GM18499 (cell line): ENCODE measurements at regions not wholly inside any gene's neighbourhood (a gene's known extent, or its start where the extent isn't known, plus 50 kb on each side); places are given as distances from the start of the nearest gene placed in this dataset.

Experiments
- ATAC-seq: cut with Tn5 transposase; IDR thresholded peaks from one replicate; pipeline ENCODE4 v1.9.1; 2021; ENCODE audit warnings: moderate number of reproducible peaks; ENCODE audit not compliant: insufficient read depth, unreplicated experiment

DNA sequence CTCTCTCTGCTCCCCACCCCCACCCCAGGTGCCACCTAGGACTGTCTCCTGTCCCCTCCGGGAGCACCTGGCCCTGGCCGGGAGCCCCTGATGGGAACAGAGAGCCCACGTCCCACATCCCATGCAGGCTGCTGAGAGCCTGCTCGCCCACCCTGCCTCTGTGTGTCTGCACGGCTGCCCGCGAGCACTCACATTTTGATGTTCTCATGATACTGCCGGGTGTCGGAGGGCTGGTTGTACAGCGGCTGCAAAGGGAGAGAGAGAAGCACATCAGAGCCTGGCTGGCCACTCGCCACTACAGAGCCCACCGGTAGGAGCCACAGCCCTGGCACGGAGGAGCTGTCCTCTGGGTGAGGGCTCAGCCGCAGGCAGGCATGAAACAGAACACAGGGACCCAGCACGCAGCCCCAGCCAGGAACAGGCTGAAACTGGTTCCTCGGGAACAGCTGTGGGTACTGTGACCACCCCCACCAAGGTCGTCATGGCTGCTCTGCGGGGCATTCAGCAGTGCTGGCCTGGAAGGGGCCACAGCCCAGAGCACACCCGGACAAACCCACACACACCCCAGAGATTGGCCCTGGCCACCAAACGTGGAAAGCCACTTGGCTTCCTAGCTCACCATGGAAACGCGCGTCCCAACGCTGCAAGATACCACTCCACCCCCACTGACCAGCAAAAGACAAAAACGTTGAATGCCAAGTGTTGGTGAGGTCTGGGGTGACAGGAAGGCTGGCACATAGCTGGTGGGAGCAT lies 117.6 kb downstream of the NCOR2 start:
- ATAC-seq, result no peak

DNA sequence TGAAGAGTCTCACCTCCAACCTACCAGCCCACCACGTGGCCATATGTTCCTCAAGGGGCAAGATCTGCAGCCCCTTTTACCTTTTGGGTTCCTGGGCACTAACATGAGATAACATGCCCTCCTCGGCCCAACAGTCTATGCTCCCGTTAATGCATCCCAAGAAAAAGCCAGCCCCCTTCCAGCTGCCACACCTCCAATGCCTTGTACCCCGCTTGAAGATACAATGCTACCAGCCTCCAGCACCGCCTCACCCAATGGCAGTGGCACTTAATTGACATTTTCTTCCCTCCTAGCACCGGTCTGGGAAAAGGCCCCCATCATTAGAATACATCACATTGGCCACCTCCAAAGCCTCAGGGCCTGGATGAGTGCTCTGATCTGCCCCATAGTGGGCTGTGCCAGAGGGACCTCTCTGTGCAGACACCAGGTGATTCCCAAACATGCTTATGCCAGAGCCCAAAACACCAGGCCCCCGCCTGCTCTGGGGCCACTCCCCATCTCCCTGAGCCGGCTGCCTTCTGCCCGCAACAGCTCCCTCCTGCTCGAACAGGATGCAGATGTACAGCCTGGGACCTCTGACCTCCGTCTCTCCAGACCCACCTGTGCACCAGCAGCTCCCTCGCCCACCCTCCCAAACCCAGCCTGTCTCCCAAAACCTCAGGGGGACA lies 118.3 kb downstream of the NCOR2 start:
- ATAC-seq, result no peak

DNA sequence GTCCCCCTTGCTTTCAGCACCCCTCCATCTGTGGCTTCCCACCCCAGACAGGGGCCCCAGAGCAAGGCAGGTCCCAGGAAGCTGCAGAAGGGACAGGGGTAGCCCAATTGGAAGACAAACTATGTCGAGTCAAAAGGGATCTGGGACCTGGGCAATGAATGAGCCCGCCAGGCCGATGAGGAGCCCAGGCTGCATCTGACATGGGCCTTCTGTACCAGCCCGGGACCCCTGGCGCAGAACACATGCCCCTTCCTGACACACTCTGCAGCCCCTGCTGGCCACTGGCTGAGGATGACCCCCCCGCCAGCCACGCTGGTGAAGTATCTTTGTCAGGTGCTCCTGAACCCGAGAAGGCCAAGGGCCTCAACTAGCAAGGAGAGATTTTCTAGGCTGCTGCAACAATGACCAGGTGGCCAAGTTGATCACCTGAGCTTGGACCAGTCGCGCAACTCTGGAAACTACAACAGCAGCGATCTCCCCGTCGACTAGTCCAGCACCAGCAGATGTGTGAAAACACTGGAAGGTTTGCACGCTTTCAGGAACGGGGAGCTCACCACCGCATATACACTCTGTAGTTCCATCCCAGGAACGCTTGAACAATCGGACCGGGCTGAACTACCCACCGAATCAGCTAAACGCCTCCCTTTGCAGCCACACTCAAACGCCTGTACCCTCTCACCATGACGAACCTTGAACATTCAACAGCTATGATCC lies 119.0 kb downstream of the NCOR2 start:
- no peak for ATAC-seq

DNA sequence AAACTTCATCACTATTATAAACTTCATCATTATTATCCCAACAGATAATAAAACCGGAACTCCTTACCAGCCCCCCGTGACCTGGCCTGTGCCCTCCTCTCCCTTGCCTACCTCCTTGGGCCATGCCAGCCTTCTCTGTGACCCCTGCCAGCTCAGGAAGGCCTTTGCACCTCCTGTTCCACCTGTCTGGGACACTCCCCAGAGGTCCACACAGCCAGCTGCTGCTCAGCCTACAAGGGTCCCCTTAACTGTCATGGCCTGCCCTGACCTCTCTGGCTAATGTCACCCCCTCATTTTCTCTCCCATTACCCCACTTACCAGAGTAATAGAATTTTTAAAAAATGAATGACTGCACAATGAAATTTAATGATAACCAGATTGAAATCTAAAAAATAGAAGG lies 121.0 kb downstream of the NCOR2 start:
- no peak for ATAC-seq

DNA sequence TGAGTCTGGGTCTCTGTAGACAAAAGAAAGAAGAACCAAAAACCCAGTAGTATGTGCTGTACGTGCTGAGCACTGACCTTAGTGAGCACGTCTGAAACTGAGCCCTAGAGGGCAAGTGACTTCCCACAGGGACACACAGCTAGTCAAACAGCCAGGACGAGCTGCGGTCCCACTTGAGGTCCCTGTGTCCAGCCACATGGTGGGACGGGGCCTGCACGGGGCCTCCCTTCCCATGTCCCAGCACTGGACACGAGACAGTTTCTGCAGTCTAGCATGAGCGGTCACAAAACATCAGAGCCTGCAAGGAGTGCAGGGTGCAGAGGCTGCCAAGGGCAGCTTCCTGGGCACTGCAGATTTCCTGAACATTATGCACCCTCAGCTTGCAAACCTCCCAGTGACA lies 121.6 kb downstream of the NCOR2 start:
- no peak for ATAC-seq

DNA sequence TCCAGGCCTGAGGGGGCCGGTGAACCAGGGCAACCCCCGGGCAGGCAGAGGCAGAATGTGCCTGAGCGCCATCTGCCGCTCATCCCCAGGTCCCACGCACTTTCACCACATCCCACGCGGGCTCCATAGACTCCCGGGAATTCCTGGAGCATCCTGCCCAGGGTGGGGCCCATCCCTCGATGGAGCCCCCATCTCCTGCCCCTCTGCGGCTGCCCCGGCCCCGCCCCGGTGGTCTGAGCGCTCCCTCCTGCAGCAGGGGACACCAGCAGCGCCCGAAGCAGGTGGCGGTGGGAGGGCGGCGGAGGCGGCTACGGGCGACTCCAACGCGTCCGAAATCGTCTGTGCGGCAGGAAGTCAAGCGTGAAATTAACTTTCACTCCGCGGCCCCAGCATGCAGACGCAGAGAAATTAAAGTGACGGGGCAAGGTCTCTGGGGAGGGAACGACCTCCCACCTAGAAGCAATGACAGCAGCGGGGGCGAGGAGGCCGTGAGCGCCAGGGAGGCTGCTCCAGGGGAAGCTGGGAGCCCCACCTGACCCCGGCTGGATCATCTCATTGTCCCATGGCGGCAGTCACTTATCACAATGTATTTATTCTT lies 122.2 kb downstream of the NCOR2 start:
- no peak for ATAC-seq

DNA sequence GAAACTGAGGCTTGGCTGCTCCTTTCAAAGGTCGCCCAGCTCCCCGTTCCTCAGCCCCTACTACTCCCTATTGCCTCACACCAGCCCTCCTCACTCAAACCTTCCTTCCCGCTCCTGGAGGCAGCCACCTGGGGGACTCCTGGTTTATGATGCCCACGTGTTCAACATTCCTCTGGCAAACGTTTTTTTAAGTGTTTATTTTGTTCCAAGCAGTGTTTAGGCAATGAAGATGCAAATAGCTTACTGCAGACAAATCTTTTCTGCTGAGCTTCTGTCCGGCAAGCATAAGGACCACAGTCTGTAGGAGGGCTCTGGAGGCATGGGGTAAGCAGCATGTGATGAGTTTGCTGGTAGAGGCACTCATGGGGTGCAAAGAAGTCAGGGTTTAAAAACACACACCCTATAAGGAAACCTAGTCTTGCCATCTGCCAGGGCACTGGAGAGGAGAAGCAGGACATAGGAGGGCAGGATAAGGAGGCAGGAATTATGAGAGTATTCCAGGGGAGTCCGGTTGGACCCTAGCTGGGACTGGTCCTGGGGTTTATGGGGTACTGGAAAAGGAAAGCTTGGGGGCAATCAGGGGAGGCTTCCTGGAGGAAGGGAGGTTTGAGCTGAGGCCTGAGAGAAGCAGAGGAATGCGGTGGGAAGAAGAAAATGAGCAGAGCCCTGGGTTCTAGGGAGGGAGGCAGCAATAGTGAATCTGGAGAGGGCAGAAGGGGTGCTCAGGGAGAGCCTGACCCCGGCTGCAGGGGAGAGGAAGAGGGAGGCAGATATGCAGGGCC lies 123.3 kb downstream of the NCOR2 start:
- ATAC-seq, result no peak

DNA sequence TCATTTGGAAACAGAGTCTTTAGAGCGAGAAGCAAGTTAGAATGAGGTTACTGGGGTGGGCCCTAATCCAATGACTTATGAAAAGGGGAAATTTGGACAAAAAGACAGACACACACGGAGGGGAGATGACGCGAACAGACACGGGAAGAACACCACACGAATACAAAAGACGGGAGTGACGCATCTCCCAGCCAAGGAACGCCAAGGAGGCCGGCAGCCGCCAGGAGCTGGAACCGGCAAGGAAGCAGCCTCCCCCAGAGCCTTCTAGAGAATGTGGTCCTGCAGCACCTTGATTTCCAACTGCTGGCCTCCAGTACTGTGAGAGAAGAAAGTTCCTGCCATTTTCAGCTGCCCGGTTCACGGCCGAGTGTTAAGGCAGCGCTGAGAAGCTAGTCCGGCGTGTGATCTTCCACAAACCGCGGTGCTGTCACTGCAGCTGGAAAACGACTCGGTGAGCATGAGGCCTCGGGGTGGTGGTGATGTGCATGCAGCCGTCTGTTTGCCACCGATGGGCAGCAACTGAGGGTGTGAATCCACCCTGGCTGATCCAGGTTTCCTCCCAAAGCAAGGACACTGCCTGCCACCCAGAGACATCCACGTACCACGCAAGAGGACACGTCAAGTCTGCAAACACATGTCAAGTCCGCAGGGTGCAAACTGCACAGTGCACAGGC lies 124.5 kb downstream of the NCOR2 start:
- no peak for ATAC-seq

DNA sequence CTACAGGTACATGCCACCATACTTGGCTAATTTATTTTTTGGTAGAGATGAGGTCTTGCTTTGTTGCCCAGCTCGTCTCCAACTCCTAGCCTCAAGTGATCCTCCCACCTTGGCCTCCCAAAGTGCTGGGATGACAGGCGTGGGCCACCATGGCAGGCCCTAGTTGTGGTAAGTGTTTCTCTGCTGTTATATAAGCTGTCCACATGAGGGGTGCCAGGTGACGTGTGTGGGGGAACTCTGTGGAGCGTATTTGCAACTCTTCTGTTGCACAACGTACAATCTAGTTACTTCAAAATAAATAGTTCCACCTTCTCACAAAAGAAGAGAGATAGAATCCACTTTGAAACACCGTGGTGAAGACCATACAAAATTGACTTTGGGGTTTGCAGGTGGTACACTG lies 125.1 kb downstream of the NCOR2 start:
- no peak for ATAC-seq

DNA sequence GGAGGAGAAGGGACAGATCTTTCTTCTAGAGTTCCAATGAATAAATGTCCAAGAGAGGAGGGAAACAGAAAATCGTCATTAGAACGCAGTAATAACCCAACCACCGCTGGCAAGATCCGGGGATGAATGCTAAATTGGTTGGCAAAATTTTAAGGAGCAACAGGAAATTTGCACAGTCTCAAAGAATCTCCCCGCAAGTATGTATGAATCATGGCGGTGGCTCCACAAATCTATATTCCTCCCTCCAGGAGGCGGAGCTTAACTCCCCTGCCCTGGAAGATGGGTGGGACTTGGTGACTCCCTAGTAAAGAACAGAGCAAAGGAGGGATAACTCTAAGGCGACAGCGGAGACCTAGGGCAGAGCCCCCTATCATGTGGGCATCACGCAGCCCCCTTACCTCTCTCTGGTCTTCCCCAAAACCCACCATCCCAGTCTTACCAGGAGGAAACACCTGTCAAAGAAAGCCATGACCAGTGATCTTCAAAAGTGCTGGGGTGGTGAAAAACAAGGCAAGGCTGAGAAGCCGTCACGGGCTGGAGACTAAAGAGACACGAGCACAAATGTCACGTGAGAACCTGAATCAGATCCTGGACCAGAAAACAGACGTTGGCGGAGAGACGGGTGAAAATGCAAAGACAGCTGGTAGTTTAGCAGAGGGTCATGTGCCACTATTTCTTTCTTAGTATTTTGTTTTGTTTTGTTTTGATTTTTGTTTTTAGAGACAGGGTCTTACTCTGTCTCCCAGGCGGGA lies 125.8 kb downstream of the NCOR2 start:
- no peak for ATAC-seq

DNA sequence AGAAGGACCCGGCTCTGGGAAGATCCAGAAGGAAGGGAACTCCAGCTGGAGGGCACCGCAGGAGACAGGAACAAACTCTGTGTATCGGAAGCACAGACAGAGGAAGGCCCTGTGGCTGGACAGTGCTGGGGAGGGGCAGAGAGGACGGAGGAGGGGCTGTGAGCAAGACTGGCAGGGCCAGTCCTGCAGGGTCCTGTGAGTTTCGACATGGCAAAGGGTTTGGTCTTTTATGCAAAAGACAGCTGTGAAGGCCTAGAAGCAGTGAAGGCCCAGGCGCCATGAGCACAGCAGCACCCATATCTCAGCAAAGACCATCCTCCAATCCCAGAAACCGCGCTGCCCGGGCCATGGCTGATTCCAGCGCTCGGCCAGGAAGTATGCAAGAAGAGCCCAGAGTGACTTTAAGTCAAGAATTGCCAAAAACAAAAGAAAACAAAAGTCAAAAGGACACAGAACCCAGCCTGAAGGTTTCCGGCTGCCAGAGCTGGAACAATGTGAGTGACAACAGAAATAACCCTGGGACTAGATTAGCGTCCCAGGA lies 126.5 kb downstream of the NCOR2 start:
- no peak for ATAC-seq

DNA sequence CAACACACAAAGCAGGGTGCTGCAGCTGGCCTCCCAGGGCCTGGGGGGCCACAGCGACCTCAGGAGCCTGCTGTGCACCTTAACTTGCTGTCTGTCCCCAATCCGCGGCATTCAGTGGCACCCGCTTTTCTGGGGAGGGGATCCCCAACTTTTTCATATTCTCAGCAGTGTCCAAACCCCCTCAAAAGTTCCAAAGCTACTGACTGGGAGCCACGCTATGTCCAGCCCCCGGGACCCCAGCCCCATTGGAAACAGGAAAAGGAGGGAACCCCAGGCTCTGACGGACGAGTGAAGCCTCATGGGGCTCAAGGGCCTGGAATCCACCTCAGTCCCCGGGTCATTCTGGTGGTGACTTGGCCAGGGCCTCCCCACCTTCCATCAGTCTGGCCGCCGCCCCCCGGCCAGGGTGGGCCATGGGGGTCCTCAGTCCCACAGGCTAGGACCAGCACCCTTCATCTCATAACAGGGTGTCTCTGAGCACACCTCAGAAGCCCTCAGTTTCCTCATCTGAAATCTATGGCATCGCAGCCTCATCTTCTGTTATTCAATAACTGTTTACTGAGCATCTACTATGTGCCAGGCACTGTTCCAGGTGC lies 127.3 kb downstream of the NCOR2 start:
- ATAC-seq, result no peak

DNA sequence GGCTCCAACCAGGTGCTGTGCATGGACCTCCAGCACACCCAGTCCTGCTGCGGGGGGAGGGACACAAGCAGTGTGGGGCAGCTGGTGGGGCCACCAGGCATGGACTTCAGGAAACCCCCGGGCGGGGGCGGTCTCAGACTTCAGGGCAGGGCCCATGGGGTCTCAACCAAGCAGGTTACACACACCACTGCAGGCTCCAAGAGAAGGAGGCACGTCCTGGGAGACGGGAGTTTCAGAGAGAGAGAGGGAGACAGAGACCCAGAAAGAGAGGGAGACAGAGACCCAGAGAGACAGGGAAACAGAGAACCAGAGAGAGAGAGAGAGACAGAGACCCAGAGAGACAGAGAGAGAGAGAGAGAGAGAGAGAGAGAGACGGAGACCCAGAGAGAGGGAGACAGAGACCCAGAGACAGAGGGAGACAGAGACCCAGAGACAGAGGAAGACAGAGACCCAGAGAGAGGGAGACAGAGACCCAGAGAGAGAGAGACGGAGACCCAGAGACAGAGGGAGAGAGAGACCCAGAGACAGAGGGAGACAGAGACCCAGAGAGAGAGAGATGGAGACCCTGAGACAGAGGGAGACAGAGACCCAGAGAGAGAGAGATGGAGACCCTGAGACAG lies 128.9 kb downstream of the NCOR2 start:
- no peak for ATAC-seq

DNA sequence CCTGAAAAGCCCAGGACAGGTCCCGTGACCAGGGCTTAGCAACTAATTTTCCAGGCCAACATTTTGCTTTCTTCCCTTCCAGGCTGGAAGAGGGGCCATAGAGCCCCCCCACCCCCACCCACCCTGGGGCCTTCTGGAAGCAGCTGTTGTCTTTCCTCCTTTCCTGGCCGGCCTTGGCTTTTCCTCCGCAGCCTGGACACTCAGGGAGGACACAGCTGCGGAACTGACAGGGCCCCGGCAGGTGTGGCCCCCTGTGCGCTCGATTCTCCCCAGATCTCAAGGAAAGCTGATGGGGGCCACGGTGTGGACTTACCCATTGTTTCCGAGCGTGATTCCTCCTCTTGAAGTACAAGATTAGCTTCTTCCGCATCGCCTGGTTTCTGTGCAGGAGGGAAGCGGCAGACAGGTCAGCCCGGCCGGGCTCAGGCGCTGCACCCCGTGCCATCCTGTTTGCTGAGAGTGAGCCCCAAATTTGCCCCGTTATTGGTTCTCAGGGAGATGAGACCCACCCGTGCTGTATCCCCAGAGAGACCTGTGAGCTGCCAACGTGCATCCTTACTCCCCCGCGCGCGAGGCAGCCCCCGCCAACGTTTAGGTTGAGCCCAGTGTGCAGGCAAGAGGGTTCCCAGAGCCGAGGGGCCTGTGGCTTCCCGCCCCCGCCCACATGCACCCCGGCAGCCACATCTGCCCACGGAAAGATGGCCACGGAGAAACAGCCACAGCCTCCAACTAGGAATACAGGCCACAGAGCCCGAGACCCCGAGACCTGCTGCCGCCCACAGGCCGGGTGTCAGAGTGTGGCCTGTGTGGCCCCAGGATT lies 129.6 kb downstream of the NCOR2 start:
- ATAC-seq, result no peak

DNA sequence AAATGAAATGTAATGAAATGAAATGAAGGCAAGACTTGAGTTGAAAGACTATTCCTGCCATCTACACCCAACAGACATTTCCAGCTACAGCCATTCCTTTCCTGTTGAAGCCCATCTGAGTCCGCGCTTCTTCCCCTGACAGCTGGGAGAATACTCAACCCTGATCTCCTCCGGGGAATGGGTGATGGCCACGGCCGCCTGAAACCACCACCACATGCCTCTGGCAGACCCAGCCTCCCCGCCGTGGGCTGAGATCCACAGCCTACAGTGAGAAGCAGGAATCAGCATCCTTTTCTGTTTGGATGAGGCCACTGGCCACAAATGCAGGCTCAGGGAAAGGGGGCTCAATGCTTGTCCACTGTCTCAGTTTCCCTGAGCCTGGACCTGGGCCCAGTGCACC lies 130.3 kb downstream of the NCOR2 start:
- no peak for ATAC-seq

DNA sequence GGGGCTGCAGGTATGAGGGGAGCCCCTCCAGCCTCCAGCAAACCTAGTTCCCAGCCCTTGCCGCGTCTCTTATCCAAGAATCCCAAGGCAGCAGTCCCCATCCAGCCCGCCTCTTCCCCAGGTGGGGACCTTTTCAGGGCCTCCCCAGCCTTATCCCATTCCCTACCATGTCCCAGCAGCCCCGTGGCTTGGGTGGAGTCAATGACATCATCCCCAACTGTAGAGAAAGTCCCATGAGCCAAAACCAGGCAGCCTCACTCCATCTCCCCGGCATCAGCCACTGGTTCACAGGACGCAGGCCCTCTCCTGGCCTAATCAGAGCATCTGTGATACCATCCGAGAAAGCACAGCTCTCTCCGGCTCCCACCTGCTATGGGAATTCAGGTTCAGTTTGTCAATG lies 131.0 kb downstream of the NCOR2 start:
- no peak for ATAC-seq

DNA sequence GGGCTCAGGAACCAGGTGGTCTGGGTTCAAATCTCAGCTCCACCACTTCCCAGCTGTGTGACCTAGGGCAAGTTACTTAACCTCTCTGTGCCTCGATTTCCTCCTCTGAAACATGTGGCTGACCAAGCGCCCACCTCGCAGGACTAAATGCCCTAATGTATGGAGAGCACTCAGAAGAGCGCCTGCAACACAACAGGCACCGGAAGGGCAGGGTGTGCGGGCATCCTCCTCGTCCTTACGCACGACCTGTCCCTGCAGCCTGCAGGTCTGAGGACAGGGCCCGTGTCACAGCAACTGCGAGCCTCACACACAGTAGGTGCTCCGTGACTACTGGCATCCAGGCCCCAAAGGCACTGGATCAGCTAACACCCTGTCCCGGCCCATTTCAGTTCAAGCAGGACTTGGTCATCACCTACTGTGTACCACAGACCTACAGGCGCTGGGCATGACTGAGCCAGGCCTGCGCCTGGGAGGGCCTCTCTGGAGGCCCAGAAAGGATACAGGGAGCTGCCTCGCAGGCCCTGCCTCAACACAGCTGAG lies 131.5 kb downstream of the NCOR2 start:
- no peak for ATAC-seq
